ENCODE measurements at regions not wholly inside any gene's neighbourhood (a gene's known extent, or its start where the extent isn't known, plus 50 kb on each side); places are given as distances from the start of the nearest gene placed in this dataset.

DNA sequence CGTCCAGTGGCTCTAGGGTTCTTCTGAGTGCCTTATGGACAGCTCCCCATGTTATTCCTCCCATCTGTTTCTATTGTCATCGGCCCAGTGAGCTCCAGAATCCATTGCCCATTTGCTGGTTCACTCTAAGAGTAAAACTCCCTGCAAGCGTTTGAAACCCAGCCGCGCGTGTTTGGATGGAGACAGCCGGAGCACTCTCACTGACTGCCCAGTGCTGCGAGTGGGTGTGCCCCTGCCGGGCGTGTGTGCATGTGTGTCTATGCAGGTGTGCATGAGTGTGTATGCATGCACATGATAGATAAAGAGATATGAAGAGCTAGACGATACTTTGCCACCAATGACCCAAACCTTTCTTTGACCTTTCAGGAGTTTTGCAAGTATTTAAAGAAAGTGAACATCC lies 347.2 kb upstream of the MKI67 start:
- TF ChIP-seq CTCF (IDR thresholded peaks at IDR 0.05; ENCODE audit: extremely low read depth in 1 of 2, insufficient read depth in 1 of 2, low read depth in 1 of 2, low read length in 2 of 2) (no peak), EZH2 (IDR thresholded peaks at IDR 0.05; ENCODE audit: borderline replicate concordance, low read depth, low read length, severe bottlenecking) (no peak), POLR2AphosphoS5 (IDR thresholded peaks at IDR 0.05; ENCODE audit: insufficient read depth, low read depth, low read length) (no peak), JUN (IDR thresholded peaks at IDR 0.05; ENCODE audit: borderline replicate concordance, insufficient read depth, insufficient read length, low read depth) (no peak), MYC (IDR thresholded peaks at IDR 0.05; ENCODE audit: low read depth, low read length) (no peak), FOS (IDR thresholded peaks at IDR 0.05; ENCODE audit: borderline replicate concordance, insufficient read depth, low read length) (no peak)
